Astrocyte (in vitro differentiated cells and primary cell): ENCODE measurements at regions not wholly inside any gene's neighbourhood (a gene's known extent, or its start where the extent isn't known, plus 50 kb on each side); places are given as distances from the start of the nearest gene placed in this dataset.

Source experiments
- CTCF ChIP-seq: IDR thresholded peaks from 2 replicates; pipeline ENCODE4 v1.5.1; 2011; ENCODE audit warnings: low read depth, mild to moderate bottlenecking, inconsistent platforms, low read length, moderate library complexity; ENCODE audit not compliant: insufficient read depth
- EZH2 ChIP-seq: IDR thresholded peaks from 2 replicates; pipeline ENCODE4 v1.6.1; 2012; ENCODE audit warnings: mild to moderate bottlenecking, low read length, inconsistent platforms; ENCODE audit not compliant: insufficient read depth

GRCh38 chr12:126482238-126482889 is 1417.1 kb downstream of the AACS start:
- TF ChIP-seq CTCF, result no peak
- no peak for TF ChIP-seq EZH2
